Naive B cell (primary cell): ENCODE measurements at regions not wholly inside any gene's neighbourhood (a gene's known extent, or its start where the extent isn't known, plus 50 kb on each side); places are given as distances from the start of the nearest gene placed in this dataset.
"Not testable (repeated sequence)": the region's sequence is repeated elsewhere in the genome, so short reads cannot be mapped to it uniquely, and the experiment has no call there.

Experiments
- ATAC-seq, 2 donors: fragments of 150-1000 bp; cut with Tn5 transposase; 2 replicates each; pipeline ENCODE4 v1.10.0; 2021; ENCODE audit warnings: low read depth in 2 of 2, mild to moderate bottlenecking in 2 of 2, moderate library complexity in 2 of 2
- DNase-seq: peaks from one replicate; pipeline ENCODE4 v3.0.0; 2022
- H3K27ac Mint-ChIP-seq, 6 donors: one replicate each; pipeline ENCODE4 v1.8.0; 2020 to 2022; ENCODE audit warnings: mild to moderate bottlenecking in 6 of 6, mixed read lengths in 6 of 6, moderate library complexity in 5 of 6, inconsistent platforms in 2 of 6
- H3K27me3 Mint-ChIP-seq, 3 donors: one replicate each; pipeline ENCODE4 v1.8.0; 2021 to 2022; ENCODE audit warnings: mixed read lengths in 3 of 3, mild to moderate bottlenecking in 1 of 3
- H3K36me3 Mint-ChIP-seq, 2 donors: one replicate each; pipeline ENCODE4 v1.8.0; 2020 to 2022; ENCODE audit warnings: mixed read lengths in 2 of 2, inconsistent platforms in 1 of 2, mild to moderate bottlenecking in 1 of 2
- H3K4me1 Mint-ChIP-seq, 3 donors: one replicate each; pipeline ENCODE4 v1.8.0; 2020 to 2022; ENCODE audit warnings: mixed read lengths in 3 of 3, inconsistent platforms in 1 of 3, mild to moderate bottlenecking in 1 of 3, moderate library complexity in 1 of 3
- H3K4me3 Mint-ChIP-seq, 8 donors: one replicate each; pipeline ENCODE4 v1.8.0; 2020 to 2022; ENCODE audit warnings: mild to moderate bottlenecking in 8 of 8, mixed read lengths in 8 of 8, moderate library complexity in 8 of 8, inconsistent platforms in 2 of 8
- H3K9me3 Mint-ChIP-seq, 7 donors: one replicate each; pipeline ENCODE4 v1.8.0; 2020 to 2022; ENCODE audit warnings: mixed read lengths in 7 of 7, mild to moderate bottlenecking in 5 of 7, inconsistent platforms in 2 of 7, moderate library complexity in 1 of 7

DNA sequence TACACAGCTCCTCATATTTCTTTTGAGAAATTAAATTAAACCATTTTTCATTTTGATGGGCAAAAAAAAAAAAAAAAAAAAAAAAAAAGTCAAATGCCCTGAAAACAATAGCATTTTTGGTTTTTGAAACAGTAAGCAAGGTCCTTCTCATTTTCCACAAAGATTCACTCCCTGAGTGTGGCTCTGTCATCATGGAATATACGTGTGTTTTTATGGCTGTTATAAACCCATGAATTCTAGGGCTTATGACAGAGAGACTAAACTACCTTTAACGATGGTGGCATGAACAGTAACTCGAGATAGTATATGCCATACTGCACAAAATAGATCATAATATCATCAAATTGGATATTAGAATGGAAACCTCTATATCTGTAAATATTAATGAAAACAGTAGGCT is 179.2 kb upstream of the ZNF521 start:
- DNase-seq (no peak), ATAC-seq (no peak)
- Mint-ChIP-seq H3K9me3 (peaks cover 8 to 32% (median 19%) of the 10 kb centered on the region in 7 donors), H3K27me3 (no peaks in the 10 kb centered on the region), H3K27ac (no peak overlapping the region), H3K36me3 (peaks cover 10 to 18% of the 10 kb centered on the region in 2 donors), H3K4me3 (no peak overlapping the region), H3K4me1 (peaks cover 8 to 11% (median 9%) of the 10 kb centered on the region in 3 donors)

DNA sequence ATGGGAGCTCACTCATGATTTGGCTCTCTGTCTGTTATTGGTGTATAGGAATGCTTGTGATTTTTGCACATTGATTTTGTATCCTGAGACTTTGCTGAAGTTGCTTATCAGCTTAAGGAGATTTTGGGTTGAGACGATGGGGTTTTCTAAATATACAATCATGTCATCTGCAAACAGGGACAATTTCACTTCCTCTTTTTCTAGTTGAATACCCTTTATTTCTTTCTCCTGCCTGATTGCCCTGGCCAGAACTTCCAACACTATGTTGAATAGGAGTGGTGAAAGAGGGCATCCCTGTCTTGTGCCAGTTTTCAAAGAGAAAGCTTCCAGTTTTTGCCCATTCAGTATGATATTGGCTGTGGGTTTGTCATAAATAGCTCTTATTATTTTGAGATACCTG is 173.8 kb upstream of the ZNF521 start:
- DNase-seq, result peak; percentile 45
- peaks cover 20 to 22% (median 21%) of the 10 kb centered on the region in 3 donors for H3K4me1 Mint-ChIP-seq
- H3K27me3 Mint-ChIP-seq, H3K36me3 Mint-ChIP-seq, H3K9me3 Mint-ChIP-seq, ATAC-seq: not testable (repeated sequence)
- H3K4me3 Mint-ChIP-seq, result peak overlapping the region in 6 of 8 donors; percentile 10 to 71 (median 50)
- H3K27ac Mint-ChIP-seq, result peak overlapping the region in 4 of 6 donors; percentile 4 to 48 (median 26)

DNA sequence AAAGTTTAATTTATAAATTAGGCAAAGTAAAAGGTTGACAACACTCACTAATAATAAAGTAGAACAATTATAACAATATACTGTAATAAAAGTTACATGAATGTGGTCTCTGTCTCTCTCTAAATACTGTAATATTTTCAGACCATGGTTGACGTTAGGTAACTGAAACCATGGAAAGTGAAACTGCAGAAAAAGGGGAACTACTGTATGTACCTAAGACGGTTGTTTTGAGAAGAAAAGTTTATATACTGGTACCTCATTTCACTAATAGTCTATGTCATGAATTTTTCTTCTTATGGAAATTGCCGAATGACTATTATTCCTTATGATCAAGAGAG is 166.7 kb upstream of the ZNF521 start:
- DNase-seq, result peak; percentile 56
- peak overlapping the region in 5 of 6 donors; percentile 49 to 93 (median 80) for H3K27ac Mint-ChIP-seq
- H3K4me3 Mint-ChIP-seq, result peak overlapping the region in 5 of 8 donors; percentile 37 to 66 (median 61)

DNA sequence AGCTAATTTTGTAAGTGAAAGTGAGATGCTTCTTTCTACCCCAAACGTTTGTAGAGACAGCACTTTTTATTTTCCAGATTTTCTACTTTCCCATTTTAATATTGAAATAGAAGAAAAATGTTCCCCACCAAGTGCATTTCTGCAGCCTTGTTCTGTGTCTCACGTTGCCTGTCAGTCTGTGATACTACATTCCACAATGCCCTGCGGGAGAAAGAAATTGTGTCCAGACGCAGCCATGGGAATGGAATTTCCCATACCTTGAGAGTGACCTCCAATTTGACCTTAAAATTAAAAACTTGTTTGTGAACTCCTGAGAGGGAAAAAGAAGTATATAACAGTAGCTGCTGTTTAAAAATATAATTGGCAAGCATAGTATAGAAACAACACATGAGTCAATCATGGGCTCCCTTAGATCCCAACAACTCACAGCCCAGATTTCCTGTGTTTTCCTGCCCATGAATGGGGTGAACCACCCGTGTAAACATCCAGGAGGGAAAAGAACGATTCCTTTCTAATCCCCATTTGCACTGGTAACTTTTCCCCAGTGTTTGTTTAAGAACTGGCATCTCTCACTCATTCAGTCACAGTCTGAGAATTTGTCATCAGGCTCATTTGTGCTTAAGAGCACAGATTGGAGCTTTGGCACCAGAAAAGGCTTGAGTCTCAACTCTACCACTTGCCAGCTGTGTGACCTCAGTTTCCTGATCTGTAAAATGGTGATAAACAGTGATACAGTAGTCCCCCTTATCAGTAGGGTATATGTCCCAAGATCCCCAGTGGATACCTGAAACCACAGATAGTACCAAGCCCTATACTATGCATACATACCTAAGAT is 166.1 kb upstream of the ZNF521 start:
- Mint-ChIP-seq H3K4me3 (peak overlapping the region in 6 of 8 donors; percentile 5 to 66 (median 36)), H3K36me3 (no peaks in the 10 kb centered on the region), H3K27me3 (no peaks in the 10 kb centered on the region), H3K27ac (peak overlapping the region; percentile 77 to 93 (median 84)), H3K9me3 (peaks cover 0 to 4% (median 0%) of the 10 kb centered on the region in 7 donors), H3K4me1 (peaks cover 19 to 41% (median 23%) of the 10 kb centered on the region in 3 donors)
- ATAC-seq (peak; percentile 29 to 32), DNase-seq (no peak)

More for the DNA sequence above, 166.7 kb upstream of the ZNF521 start:
- peaks cover 19 to 41% (median 23%) of the 10 kb centered on the region in 3 donors for H3K4me1 Mint-ChIP-seq
- no peaks in the 10 kb centered on the region for H3K36me3 Mint-ChIP-seq
- peak; percentile 96 to 98 for ATAC-seq
- no peaks in the 10 kb centered on the region for H3K27me3 Mint-ChIP-seq
- H3K9me3 Mint-ChIP-seq, result peaks cover 0 to 2% (median 0%) of the 10 kb centered on the region in 7 donors

DNA sequence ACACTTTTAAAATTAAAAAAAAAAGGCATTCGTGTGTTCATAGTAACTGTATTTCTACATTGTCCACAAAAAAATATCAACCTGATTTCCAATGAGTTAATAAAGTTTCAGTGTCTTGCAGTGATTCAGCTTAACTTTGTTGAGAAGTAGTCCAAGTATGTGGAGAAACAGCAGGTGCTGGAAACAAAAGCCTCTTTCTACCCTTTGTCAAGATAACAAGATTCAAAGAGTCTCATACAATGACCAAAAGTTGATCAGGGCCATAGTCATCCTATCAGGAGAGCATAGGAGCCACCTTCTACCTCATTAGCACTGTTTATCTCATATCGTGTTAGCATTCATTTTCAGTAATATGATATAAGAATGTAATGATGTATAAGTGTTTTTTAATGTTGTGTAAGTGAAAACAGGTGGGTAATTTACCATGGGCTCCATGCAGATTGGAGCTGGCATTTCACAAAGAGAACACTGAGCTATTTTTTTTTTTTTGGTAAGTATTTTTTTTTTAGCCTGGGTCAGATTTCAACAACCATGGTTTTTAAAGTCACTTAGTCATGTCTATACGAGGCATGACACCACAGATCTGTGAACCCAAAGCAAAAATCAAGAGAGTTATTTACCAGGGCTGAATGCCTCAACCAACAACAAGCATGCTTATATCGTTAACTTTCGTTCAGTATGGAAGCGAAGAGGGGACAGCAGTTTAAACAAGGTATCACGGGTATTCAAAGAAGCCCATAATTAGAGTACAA is 165.0 kb upstream of the ZNF521 start:
- ATAC-seq (no peak), DNase-seq (no peak)
- Mint-ChIP-seq H3K4me3 (peak overlapping the region in 1 of 8 donors; percentile 35), H3K9me3 (peaks cover 0 to 4% (median 0%) of the 10 kb centered on the region in 7 donors), H3K27me3 (no peaks in the 10 kb centered on the region), H3K27ac (peak overlapping the region in 2 of 6 donors; percentile 33 to 88), H3K4me1 (peaks cover 19 to 41% (median 23%) of the 10 kb centered on the region in 3 donors), H3K36me3 (no peaks in the 10 kb centered on the region)

DNA sequence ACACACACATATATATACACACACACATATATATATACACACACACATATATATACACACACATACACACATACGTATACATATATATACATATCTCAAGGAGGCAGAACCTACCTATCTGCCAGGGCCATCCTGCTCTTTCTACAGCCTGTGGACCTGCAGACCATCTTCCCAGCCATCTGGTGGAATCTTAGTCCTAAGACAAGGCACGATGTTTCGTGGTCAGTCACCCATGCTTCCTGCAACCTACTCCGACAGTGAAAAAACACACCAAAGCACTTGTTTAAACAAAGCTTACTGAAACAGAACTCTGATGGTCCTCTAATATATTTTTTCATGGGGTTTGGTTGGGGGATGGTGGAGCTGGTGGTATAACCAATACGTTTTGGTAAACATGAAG is 164.2 kb upstream of the ZNF521 start:
- peaks cover 19 to 41% (median 23%) of the 10 kb centered on the region in 3 donors for H3K4me1 Mint-ChIP-seq
- peaks cover 0 to 4% (median 0%) of the 10 kb centered on the region in 7 donors for H3K9me3 Mint-ChIP-seq
- DNase-seq (no peak), ATAC-seq (no peak)
- peak overlapping the region in 2 of 6 donors; percentile 1 to 93 for H3K27ac Mint-ChIP-seq
- H3K36me3 Mint-ChIP-seq, result no peaks in the 10 kb centered on the region
- H3K27me3 Mint-ChIP-seq, result no peaks in the 10 kb centered on the region
- H3K4me3 Mint-ChIP-seq, result peak overlapping the region in 1 of 8 donors; percentile 0

DNA sequence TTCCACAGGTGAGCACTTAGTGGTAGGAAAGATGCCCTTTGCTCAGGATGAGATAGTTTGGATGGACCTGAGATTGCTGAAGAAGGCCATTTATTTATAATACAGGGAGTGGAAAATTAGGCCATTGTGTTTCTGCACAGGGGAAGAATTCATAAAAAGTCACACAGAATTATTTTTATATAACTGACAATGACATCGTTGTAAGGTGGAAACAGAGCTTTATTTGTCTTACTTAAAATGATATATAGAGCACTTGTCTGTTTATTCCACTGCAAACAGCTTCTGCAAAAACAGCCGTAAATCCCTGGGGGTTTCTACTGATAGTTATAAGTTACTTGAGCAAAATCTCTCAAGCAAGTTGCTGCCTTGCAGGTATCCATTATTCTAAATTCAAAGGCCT is 158.1 kb upstream of the ZNF521 start:
- peaks cover 0 to 17% (median 11%) of the 10 kb centered on the region in 3 donors for H3K4me1 Mint-ChIP-seq
- no peak overlapping the region for H3K4me3 Mint-ChIP-seq
- peaks cover 0 to 4% (median 0%) of the 10 kb centered on the region in 7 donors for H3K9me3 Mint-ChIP-seq
- ATAC-seq (no peak), DNase-seq (no peak)
- peaks cover 0 to 8% (median 5%) of the 10 kb centered on the region in 3 donors for H3K27me3 Mint-ChIP-seq
- H3K36me3 Mint-ChIP-seq, result peaks cover 0 to 4% of the 10 kb centered on the region in 2 donors
- H3K27ac Mint-ChIP-seq, result peak overlapping the region in 1 of 6 donors; percentile 49

DNA sequence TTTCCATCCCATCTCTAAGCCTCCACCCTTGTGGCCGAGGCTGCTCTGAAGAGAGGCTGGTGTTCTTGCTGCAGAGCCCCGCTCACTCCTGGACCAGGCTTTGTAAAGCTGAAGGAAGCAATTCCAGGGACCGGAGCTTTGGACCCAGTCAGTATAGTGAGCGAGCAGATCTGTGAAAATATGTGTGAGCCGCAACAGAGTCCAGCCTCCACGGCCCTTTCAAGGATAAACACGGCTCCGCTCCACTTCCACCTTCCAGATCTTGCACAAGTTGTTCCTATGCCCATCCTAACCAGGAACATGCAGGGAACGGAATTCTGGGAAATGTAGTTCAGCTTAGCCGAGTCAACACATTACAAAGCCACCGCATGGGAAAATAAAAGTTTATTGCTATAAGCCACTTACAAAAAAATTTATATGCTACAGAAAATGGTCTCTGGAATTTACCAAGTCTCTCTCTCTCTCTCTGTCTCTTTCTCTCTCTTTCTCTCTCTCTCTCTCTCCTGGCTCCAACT is 151.7 kb upstream of the ZNF521 start:
- H3K36me3 Mint-ChIP-seq, result peaks cover 0 to 4% of the 10 kb centered on the region in 2 donors
- no peak for ATAC-seq
- DNase-seq, result no peak
- H3K4me1 Mint-ChIP-seq, result peaks cover 0 to 12% (median 6%) of the 10 kb centered on the region in 3 donors
- peak overlapping the region in 1 of 8 donors; percentile 42 for H3K4me3 Mint-ChIP-seq
- H3K27ac Mint-ChIP-seq, result peak overlapping the region in 1 of 6 donors; percentile 84
- H3K9me3 Mint-ChIP-seq, result peaks cover 0 to 4% (median 0%) of the 10 kb centered on the region in 7 donors
- H3K27me3 Mint-ChIP-seq, result peaks cover 7 to 16% (median 10%) of the 10 kb centered on the region in 3 donors

DNA sequence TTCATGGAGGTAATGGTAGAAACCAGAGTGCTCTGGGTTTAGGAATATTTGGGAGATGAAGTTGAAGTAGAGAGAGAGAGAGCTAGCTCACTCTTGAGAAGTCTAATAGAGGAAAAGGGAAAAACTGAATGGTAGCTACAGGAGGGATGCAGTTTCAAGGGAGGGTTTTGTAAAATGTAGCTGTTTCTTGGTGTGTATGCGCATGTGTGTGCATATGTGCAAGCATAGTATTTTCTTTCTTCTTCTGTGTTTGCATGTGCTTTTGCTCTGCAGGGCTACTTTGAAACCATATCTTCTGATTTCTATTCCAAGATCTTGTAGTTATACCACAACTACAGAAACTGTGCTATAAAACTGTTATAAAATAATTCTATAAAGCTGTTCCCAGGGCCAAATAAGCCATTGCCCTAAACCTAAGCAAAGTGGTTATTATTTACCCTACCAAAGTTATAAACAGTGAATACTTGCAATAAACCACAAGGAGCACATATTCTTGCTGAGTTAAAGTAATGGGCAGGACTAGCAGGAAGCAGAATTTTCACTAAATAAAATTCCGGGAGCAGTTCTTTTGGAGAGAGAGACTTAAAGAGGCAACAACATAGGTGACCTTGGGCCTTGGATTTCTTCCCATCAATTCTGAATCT is 145.3 kb upstream of the ZNF521 start:
- no peak for ATAC-seq
- no peak overlapping the region for H3K4me3 Mint-ChIP-seq
- no peaks in the 10 kb centered on the region for H3K4me1 Mint-ChIP-seq
- no peaks in the 10 kb centered on the region for H3K36me3 Mint-ChIP-seq
- H3K27me3 Mint-ChIP-seq, result peaks cover 0 to 17% (median 5%) of the 10 kb centered on the region in 3 donors
- no peak for DNase-seq
- no peak overlapping the region for H3K27ac Mint-ChIP-seq
- peaks cover 0 to 15% (median 9%) of the 10 kb centered on the region in 7 donors for H3K9me3 Mint-ChIP-seq

DNA sequence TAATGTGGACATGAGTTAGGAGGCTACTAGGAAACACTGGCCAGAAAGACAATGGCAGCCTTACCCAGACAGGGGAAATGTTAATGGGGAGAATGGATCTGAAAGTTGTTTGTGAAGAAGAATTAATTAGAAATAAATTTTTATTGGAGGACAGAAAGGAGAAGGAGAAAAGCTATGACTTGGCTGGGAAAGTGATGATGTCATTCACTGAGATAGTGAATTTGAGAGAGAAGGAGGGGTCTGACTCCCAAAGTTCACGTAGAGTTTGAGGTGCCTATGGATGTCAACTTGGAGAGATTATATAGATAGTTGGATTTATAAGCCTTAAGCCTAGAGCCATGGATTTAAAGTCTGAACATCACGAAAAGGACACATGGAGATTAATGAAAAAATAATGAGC is 144.6 kb upstream of the ZNF521 start:
- no peak for ATAC-seq
- Mint-ChIP-seq H3K9me3 (peaks cover 0 to 15% (median 9%) of the 10 kb centered on the region in 7 donors), H3K36me3 (no peaks in the 10 kb centered on the region), H3K27ac (peak overlapping the region in 1 of 6 donors; percentile 10), H3K4me1 (no peaks in the 10 kb centered on the region), H3K27me3 (peaks cover 0 to 17% (median 2%) of the 10 kb centered on the region in 3 donors), H3K4me3 (no peak overlapping the region)
- DNase-seq, result no peak

DNA sequence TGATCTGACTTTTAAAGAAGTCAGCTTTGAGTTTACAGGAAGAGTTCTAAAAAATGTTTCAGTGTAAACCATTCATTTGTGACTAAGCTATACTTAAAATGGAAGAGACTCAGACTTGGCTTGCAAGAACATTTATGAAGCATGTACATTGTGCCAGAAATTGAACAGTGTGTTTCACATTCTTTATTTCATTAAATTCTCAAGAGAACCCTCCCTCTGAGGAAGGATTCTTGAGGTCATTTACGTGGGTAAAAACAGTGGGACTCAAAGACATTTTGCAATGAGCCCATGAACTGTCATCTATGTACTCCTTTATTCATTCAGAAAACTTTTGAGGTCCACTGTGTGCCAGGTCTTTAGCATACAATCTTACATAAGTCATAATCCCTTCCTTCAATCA is 143.6 kb upstream of the ZNF521 start:
- no peak overlapping the region for H3K4me3 Mint-ChIP-seq
- ATAC-seq (no peak), DNase-seq (no peak)
- no peaks in the 10 kb centered on the region for H3K36me3 Mint-ChIP-seq
- H3K27me3 Mint-ChIP-seq, result peaks cover 0 to 17% (median 0%) of the 10 kb centered on the region in 3 donors
- no peak overlapping the region for H3K27ac Mint-ChIP-seq
- no peaks in the 10 kb centered on the region for H3K4me1 Mint-ChIP-seq
- peaks cover 0 to 15% (median 9%) of the 10 kb centered on the region in 7 donors for H3K9me3 Mint-ChIP-seq

DNA sequence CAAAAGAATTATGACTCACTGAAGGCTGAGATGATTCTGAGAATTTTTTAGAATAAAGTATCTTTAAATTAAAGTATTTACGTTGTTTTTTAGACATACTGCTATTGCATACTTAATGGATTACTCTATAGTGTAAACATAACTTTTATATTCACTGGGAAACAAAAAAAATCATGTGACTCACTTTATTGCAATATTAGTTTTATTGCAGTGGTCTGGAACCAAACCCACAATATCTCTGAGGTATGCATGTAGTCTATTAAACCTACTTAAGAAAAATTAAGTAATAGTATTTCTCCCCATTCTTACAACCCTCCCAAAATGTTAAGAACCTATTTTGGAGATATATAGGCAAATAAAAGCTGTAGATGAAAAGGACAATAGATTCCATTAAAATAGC is 142.9 kb upstream of the ZNF521 start:
- Mint-ChIP-seq H3K9me3 (peaks cover 0 to 15% (median 9%) of the 10 kb centered on the region in 7 donors), H3K27ac (no peak overlapping the region)
- ATAC-seq, result no peak

DNA sequence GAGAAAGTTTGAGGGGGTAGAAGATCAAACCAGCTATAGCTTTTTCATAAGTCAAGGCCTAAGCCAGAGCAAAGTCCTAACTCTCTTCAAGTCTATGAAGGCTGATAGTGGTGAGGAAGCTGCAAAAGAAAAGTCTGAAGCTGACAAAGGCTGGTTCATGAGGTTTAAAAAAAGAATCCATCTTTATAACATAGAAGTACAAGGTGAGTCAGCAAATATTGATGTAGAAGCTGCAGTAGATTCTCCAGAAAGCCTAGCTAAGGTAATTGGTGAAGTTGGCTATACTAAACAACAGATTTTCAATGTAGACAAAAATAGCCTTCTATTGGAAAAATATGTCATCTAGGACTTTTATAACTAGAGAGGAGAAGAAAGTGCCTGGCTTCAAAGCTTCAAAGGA is 141.4 kb upstream of the ZNF521 start:
- Mint-ChIP-seq H3K36me3 (no peaks in the 10 kb centered on the region), H3K27me3 (peaks cover 0 to 17% (median 0%) of the 10 kb centered on the region in 3 donors), H3K9me3 (peaks cover 0 to 15% (median 4%) of the 10 kb centered on the region in 7 donors), H3K4me1 (no peaks in the 10 kb centered on the region), H3K27ac (no peak overlapping the region), H3K4me3 (no peak overlapping the region)
- ATAC-seq (no peak), DNase-seq (no peak)

More for the DNA sequence above, 142.9 kb upstream of the ZNF521 start:
- no peak for DNase-seq
- H3K27me3 Mint-ChIP-seq, result peaks cover 0 to 17% (median 0%) of the 10 kb centered on the region in 3 donors
- no peaks in the 10 kb centered on the region for H3K4me1 Mint-ChIP-seq
- H3K36me3 Mint-ChIP-seq, result no peaks in the 10 kb centered on the region
- H3K4me3 Mint-ChIP-seq, result no peak overlapping the region
